Dermis microvascular lymphatic vessel endothelial cell (primary cell): ENCODE measurements at regions not wholly inside any gene's neighbourhood (a gene's known extent, or its start where the extent isn't known, plus 50 kb on each side); places are given as distances from the start of the nearest gene placed in this dataset.
"Not testable (repeated sequence)": the region's sequence is repeated elsewhere in the genome, so short reads cannot be mapped to it uniquely, and the experiment has no call there.

Experiments
- DNase-seq, 2 donors: peaks; one replicate each; pipeline versions ENCODE4 v3.0.0 to v3.0.0-alpha.2; 2010; ENCODE audit warnings: low read depth in 2 of 2

DNA sequence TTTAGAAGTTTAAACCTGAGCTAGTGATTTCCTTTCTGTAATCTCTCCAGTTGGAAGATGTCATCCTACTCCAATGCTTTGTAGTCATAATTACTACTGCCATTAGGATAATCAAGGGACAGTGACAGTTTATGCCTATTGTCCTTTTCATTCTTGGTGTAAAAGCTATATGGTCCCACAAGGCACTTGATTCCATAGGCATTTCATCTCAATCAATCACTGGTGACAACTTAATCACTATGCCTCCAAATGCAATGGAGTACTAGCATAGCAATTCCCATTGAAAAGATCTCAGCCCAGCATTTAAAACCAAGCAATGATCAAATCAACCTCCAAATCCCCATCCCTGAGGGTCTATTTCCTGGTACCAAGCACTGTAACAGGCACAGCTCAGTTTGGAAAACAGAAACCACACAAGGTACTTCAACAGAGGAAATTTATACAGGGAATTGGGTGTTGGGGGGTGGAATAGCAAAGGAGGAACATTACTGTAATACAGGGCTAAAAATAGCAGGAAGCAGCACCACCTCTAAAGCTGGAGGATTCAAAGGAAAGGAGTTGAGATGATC is 51.0 kb downstream of the FHIP2A start:
- DNase-seq, result no peak

DNA sequence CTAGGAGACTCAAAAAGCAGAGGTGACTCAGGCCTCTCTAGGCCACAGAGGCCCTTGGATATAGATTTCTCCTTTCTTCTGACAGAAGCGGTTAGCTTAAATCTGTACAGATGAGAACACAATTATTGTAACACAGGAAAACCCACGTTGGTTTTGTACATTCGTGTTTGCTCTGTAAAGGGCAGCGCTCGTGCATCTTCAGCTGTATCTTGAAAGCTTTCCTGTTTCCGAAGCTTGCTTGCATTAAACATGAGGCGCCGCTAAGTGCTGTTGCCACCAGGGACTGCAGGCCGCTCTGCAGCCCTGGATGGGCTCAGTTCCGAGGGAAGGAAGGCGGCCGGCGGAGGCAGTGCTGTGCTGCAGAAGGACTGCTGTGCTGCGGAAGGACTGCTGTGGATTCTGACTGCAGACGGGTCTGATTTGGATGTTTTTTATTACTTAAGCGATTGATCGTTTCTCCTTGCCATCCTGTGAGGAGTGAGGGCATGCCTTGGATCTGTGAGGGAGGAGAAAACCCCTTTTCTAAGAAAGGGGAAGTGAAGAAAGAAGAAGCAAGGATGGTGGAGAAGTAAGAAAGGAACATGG is 53.3 kb downstream of the FHIP2A start:
- no peak for DNase-seq

DNA sequence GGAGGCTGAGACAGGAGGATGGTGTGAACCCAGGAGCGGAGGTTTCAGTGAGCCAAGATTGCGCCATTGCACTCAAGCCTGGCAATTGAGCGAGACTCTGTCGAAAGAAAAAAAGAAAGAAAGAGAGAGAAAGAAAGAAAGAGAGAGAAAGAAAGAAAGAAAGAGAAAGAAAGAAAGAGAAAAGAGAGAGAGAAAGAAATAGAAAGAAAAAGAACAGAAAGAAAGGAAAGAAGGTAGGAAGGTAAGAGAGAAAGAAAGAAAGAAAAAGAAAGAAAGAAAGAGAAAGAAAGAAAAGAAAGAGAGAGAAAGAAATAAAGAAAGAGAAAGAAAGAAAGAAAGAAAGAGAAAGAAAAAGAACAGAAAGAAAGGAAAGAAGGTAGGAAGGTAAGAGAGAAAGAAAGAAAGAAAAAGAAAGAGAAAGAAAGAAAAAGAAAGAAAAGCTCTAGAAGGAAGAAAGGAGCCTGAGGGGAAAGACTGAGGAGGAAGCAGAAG is 54.1 kb downstream of the FHIP2A start:
- DNase-seq, result not testable (repeated sequence)

DNA sequence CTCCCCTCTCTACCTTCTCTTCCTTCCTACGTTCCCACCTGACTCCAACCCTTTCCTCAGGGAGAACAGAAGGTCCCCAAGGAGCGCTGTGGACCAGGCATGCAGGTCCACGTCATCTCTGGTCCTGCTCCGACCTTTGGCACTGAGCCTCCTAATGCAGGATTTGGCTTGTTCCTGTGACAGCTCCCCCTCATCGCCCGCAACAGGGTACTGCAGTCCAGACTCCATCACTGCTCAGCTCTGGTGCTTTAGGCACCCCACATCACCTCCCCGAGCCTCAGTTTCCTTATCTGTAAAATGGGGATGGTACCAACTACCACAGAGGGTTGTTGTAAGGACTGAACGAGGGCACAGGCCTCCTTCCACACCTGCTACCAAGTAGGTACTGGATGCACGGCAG is 54.6 kb downstream of the FHIP2A start:
- DNase-seq, result peak in 1 of 2 donors; percentile 18

DNA sequence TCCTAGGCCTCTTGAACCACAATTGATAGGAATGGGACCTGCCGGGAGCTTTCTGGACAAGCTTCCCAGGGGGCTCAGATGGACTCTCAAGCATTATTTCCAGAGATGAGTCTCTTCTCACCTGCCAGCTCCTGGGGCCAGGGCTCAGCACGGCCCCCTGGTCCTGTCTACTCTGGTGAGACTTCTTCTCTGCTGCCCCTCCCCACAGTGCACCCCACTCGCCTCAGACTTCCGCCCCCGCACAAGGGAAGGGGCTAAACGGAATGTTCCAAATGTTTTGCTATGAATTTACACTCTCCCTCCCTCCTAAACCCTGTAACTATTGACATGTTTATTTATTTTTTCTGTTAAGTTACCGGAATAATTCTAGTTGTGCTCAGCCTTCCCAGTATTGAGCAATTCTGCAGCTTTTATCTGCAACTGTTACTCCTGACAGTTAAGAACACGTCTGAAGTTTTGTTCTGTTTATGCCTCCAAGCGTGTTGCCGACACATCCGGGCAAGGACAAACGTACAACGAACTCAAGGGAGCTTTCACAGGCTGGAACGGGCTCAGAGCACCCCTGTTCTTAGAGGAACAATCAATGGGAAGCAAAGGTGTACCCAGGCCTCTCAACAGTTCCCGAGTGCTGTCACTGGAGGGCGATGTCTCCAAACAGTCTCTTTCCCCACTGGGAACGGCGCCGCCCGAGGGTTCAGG is 55.2 kb downstream of the FHIP2A start:
- DNase-seq, result peak; percentile 32 to 62

DNA sequence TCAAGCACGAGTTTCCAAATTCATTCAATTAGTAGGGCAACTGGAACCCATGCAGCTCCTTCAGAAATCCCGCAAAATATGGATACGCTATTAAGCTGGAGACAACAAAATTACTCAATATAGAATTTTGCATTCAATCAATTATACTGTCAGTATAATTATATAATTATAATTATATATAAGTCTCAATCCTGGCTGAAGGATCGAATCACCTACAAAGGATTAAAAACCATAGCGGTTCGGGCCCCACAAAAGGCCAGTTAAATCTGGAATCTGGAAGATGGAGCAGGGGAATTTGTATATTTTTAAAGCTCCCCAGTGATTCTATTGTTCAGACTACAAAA is 55.7 kb downstream of the FHIP2A start:
- DNase-seq, result no peak

DNA sequence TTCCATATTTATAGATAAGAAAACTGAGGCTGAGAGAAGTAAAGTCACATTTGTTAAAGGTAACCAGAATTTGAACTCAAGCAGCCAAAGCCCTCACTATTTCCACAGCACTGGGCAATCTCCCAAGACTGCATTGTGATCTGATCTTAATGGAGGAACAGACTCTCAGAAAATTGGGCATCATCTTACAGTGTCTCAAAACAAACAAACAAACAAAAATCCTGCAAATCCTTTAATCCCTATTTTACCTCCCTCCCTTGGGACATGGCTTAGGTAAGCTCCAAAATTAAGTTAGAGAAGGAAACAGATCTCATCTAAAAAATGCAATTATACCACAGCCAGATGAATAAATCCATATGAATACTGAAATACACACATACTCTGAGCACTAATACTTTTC is 57.5 kb downstream of the FHIP2A start:
- no peak for DNase-seq

DNA sequence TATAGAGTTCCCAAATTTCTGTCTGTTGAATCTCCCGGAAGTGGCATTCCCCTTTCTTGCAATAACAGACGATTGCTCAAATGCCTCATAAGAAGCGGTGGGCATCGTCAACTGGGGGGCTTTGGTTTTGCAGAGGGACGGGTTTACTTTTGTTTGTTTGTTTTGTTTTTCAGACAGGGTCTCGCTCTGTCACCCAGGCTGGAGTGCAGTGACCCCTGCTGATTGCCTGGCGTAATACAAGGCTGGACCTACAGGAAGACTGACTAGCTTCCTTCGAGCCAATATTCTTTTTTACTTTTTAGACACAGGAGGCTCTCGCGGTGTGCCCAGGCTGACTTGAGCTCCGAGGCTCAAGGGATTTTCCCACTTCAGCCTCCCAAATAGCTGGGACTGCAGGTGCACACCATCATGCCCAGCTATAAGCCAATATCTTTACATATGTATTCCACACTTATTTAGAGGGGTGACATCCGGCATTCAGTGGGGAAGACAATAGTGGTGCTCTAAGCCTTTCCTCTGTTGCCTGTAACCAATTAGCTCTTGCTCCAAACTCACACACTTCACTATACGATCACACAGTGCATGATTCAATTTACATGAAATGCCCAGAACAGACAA is 58.1 kb downstream of the FHIP2A start:
- peak in 1 of 2 donors; percentile 47 for DNase-seq

DNA sequence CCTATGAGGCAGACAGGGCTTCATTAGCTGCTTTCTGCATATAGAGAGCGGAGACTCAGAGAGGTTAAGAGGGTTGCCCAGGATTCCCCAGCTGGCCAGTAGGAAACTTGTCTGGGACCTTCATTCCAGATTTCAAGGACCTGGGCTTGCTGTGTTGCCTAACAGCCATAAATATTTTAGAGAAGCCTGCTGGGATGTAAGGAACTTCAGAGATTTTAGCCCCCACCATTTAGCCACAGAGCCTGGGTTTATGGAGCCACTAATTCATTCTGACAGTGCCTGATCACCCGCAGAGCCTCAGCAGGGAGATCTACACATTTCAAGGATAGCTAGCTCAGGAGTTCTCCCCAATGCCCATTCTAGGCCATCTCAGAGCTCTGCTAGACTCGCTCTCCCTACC is 56.6 kb upstream of the TRUB1 start:
- DNase-seq, result no peak

DNA sequence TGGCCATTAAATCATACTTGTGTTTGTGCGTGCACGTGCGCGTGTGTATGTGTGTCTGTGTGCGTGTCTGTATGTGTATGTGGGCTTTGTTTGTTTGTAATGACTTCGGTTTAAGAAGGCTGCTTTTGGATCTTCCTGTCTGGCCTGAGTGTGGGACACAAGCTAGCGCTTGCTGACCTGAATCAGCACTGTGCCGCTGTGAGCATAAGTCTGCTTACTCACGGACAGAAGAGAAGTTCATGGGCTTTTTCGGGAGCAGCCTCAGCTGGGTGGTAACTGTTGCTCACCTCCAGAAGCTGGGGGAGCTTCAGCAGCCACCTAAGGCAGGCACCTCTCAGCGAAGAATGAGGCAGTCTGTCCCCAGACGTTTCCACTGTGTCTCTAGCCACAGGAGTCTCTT is 56.1 kb upstream of the TRUB1 start:
- DNase-seq, result no peak

DNA sequence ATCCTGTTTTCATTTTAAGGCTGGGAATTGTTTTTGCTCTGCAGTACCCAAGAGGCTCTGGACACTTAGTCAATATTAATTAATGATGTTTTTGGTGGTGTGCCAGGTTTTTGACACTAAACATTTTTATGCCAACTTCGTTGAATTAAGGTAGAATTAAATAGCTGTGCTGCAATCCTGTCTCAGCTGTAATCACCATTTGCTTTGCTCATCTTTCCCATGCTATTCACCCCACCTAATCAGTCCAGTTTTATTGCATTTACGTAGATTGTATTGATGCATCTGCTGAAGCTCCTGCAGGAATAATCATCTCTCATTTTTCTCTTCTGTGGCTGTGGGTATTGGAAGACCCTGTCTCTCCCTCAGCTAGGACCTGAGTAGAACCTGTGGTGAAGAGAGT is 52.6 kb upstream of the TRUB1 start:
- DNase-seq, result no peak
